Pancreas (tissue), 10 donors: ENCODE measurements at regions not wholly inside any gene's neighbourhood (a gene's known extent, or its start where the extent isn't known, plus 50 kb on each side); places are given as distances from the start of the nearest gene placed in this dataset.

ENCODE experiments used
- ATAC-seq, 4 donors: fragments of 200-7000 bp; cut with Tn5 transposase; one replicate each; pipeline versions ENCODE4 v1.8.0 to v1.9.1; 2020; ENCODE audit warnings: mild to moderate bottlenecking in 4 of 4, moderate library complexity in 4 of 4
- DNase-seq, 6 donors: peaks; one replicate each; pipeline ENCODE4 v3.0.0-alpha.2; 2020
- FAIRE-seq: peaks from 2 replicates; lab custom pipeline; 2012; peaks lifted over from hg19 to GRCh38; lab: Jason Lieb, UNC
- H3K27ac ChIP-seq, 4 donors: fragments of 200-600 bp; sonication (generic); 1 replicate in 3 of 4; 2 replicates in 1 of 4; pipeline versions ENCODE4 v1.5.0 to v1.8.0; 2020
- H3K27me3 ChIP-seq, 4 donors: fragments of 200-600 bp; one replicate each; pipeline ENCODE4 v1.8.0; 2021
- H3K36me3 ChIP-seq, 3 donors: fragments of 200-600 bp; sonication (generic) in 1 of 3; one replicate each; pipeline versions ENCODE4 v1.5.0 to v1.8.0; 2020 to 2021
- H3K4me1 ChIP-seq, 3 donors: fragments of 200-600 bp; one replicate each; pipeline ENCODE4 v1.8.0; 2021
- H3K4me3 ChIP-seq, 4 donors: fragments of 200-600 bp; sonication (generic) in 2 of 4; one replicate each; pipeline versions ENCODE4 v1.5.0 to v1.8.0; 2020 to 2021
- H3K9me3 ChIP-seq, 4 donors: fragments of 200-600 bp; one replicate each; pipeline ENCODE4 v1.8.0; 2021
- CTCF ChIP-seq, 4 donors: fragments of 200-600 bp; sonication (generic) in 3 of 4; IDR thresholded peaks; one replicate each; pipeline versions ENCODE4 v1.5.0 to v1.8.0; 2021; ENCODE audit warnings: antibody characterized with exemption in 4 of 4
- WGBS, 2 donors: extraction: QIAGEN DNeasy Blood & Tissue Kit; methylation state at CpG; one replicate each; pipeline ENCODE4 v1.1.7; 2013; 5-methylcytosine and 5-hydroxymethylcytosine counted together
- intact Hi-C, 3 donors: fragments of 100-400 bp; cut with DNase I; formaldehyde crosslinking; loops; one replicate each; pipeline versions ENCODE4 v1.11.1 to v1.14.2; 2022
- donor health status: healthy with polysubstance abuse.
- donor health status: DM: no; HTN: no; CAD: no; lungs with moderate emphysema.
- donor health status: DM: no; HTN: no; CAD: no.
- donor health status: control.
- donor health status: control.
- donor health status: Bipolar disorder and iron deficiency.
- donor health status: DM: yes; HTN: yes; CAD: no.
- donor health status: DM: no; HTN: no; CAD: no.
- donor health status: DM: no; HTN: no; CAD: no.
- donor health status: DM: yes; HTN: yes; CAD: no.

GRCh38 chr2:123463886-123464285 lies 561.2 kb upstream of the CNTNAP5 start:
- H3K27ac ChIP-seq, result no peak overlapping the region
- H3K36me3 ChIP-seq, result no peaks in the 10 kb centered on the region
- TF ChIP-seq CTCF (IDR thresholded peaks at IDR 0.05), result no peak
- intact Hi-C loops, result no loop called here
- no peaks in the 10 kb centered on the region for H3K4me1 ChIP-seq
- FAIRE-seq (no peak), ATAC-seq (no peak), DNase-seq (no peak)
- H3K9me3 ChIP-seq, result no peaks in the 10 kb centered on the region
- H3K4me3 ChIP-seq, result no peak overlapping the region
- no peaks in the 10 kb centered on the region for H3K27me3 ChIP-seq

- TF ChIP-seq CTCF (IDR thresholded peaks at IDR 0.05), result no peak
- ATAC-seq (no peak), DNase-seq (no peak), FAIRE-seq (no peak)
- Histone ChIP-seq H3K27me3 (no peaks in the 10 kb centered on the region), H3K4me1 (no peaks in the 10 kb centered on the region), H3K4me3 (no peak overlapping the region), H3K36me3 (no peaks in the 10 kb centered on the region), H3K9me3 (no peaks in the 10 kb centered on the region), H3K27ac (no peak overlapping the region)
- 0% methylated on average over 1 of the region's 1 CpG for WGBS, 2 donors
- intact Hi-C loops, result no loop called here
Measured at GRCh38 chr2:123468071-123468470, 557.0 kb upstream of the CNTNAP5 start.

GRCh38 chr2:123481406-123481805 lies 543.7 kb upstream of the CNTNAP5 start:
- no peaks in the 10 kb centered on the region for H3K4me1 ChIP-seq
- 38 to 56% methylated on average over 3 of the region's 3 CpGs for WGBS, 2 donors
- TF ChIP-seq CTCF (IDR thresholded peaks at IDR 0.05), result no peak
- no peak for DNase-seq
- H3K27me3 ChIP-seq, result no peaks in the 10 kb centered on the region
- H3K9me3 ChIP-seq, result no peaks in the 10 kb centered on the region
- FAIRE-seq, result no peak
- no peak overlapping the region for H3K4me3 ChIP-seq
- no peaks in the 10 kb centered on the region for H3K36me3 ChIP-seq
- H3K27ac ChIP-seq, result no peak overlapping the region
- ATAC-seq, result no peak
- intact Hi-C loops, result no loop called here

GRCh38 chr2:123485056-123485455 lies 540.0 kb upstream of the CNTNAP5 start:
- no peaks in the 10 kb centered on the region for H3K36me3 ChIP-seq
- H3K27me3 ChIP-seq, result no peaks in the 10 kb centered on the region
- intact Hi-C loops, result no loop called here
- FAIRE-seq (no peak), DNase-seq (no peak), ATAC-seq (no peak)
- 37 to 60% methylated on average over 1 of the region's 1 CpG for WGBS, 2 donors
- TF ChIP-seq CTCF (IDR thresholded peaks at IDR 0.05), result no peak
- no peak overlapping the region for H3K4me3 ChIP-seq
- H3K9me3 ChIP-seq, result no peaks in the 10 kb centered on the region
- H3K4me1 ChIP-seq, result no peaks in the 10 kb centered on the region
- H3K27ac ChIP-seq, result no peak overlapping the region

GRCh38 chr2:123493687-123494086 lies 531.4 kb upstream of the CNTNAP5 start:
- ATAC-seq (no peak), DNase-seq (no peak), FAIRE-seq (no peak)
- no peaks in the 10 kb centered on the region for H3K36me3 ChIP-seq
- 44% methylated on average over 1 of the region's 1 CpG for WGBS, 2 donors
- intact Hi-C loops, result no loop called here
- H3K27me3 ChIP-seq, result no peaks in the 10 kb centered on the region
- TF ChIP-seq CTCF (IDR thresholded peaks at IDR 0.05), result no peak
- H3K27ac ChIP-seq, result no peak overlapping the region
- no peak overlapping the region for H3K4me3 ChIP-seq
- no peaks in the 10 kb centered on the region for H3K9me3 ChIP-seq
- no peaks in the 10 kb centered on the region for H3K4me1 ChIP-seq
